ENCODE measurements at regions not wholly inside any gene's neighbourhood (a gene's known extent, or its start where the extent isn't known, plus 50 kb on each side); places are given as distances from the start of the nearest gene placed in this dataset.

- H3F3A ChIP-seq (ENCODE audit: insufficient read depth, low read length, poor library complexity, severe bottlenecking), result no peaks in the 10 kb centered on the region
- no peaks in the 10 kb centered on the region for H3K9me2 ChIP-seq (ENCODE audit: insufficient read depth, low read length)
- no peak overlapping the region for H3K9ac ChIP-seq (ENCODE audit: low read length)
- H3K4me3 ChIP-seq (ENCODE audit: low read length), result no peak overlapping the region
- TF ChIP-seq POLR2AphosphoS5 (IDR thresholded peaks at IDR 0.05) (no peak), TAF1 (IDR thresholded peaks at IDR 0.05; ENCODE audit: low read depth) (no peak), REST (IDR thresholded peaks at IDR 0.05; ENCODE audit: borderline replicate concordance) (no peak), MXI1 (conservative IDR thresholded peaks at IDR 0.05; ENCODE audit: poor library complexity, severe bottlenecking) (no peak), EZH2 (IDR thresholded peaks at IDR 0.05; ENCODE audit: borderline replicate concordance, insufficient read depth, low read length, poor library complexity, severe bottlenecking) (no peak), RAD21 (conservative IDR thresholded peaks at IDR 0.05) (no peak), EP300 (conservative IDR thresholded peaks at IDR 0.05; ENCODE audit: poor library complexity, severe bottlenecking) (no peak), CTCF (IDR thresholded peaks at IDR 0.05; ENCODE audit: poor library complexity, severe bottlenecking) (no peak), SMC3 (conservative IDR thresholded peaks at IDR 0.05; ENCODE audit: poor library complexity) (no peak)
- no peak overlapping the region for H2AFZ ChIP-seq (ENCODE audit: low read depth, low read length)
- H3K9me3 ChIP-seq (ENCODE audit: low read length), result no peaks in the 10 kb centered on the region
- H3K4me2 ChIP-seq (ENCODE audit: low read length), result no peak overlapping the region
- no peaks in the 10 kb centered on the region for H3K36me3 ChIP-seq (ENCODE audit: insufficient read depth, low read length)
- H4K20me1 ChIP-seq (ENCODE audit: insufficient read depth), result no peaks in the 10 kb centered on the region
- H3K27me3 ChIP-seq (ENCODE audit: insufficient read depth, low read depth, low read length), result no peaks in the 10 kb centered on the region
- H3K27ac ChIP-seq (ENCODE audit: low read length), result no peak overlapping the region
- no peaks in the 10 kb centered on the region for H3K79me2 ChIP-seq (replicated peaks; ENCODE audit: insufficient read depth, low read length)
Measured at GRCh38 chr1:188429386-188429785, 1600.6 kb downstream of the PLA2G4A start.

- Histone ChIP-seq H3K27me3 (ENCODE audit: insufficient read depth, low read depth, low read length) (no peaks in the 10 kb centered on the region), H3K4me3 (ENCODE audit: low read length) (no peak overlapping the region), H3K9ac (ENCODE audit: low read length) (no peak overlapping the region), H4K20me1 (ENCODE audit: insufficient read depth) (no peaks in the 10 kb centered on the region), H3K9me2 (ENCODE audit: insufficient read depth, low read length) (no peaks in the 10 kb centered on the region), H3K9me3 (ENCODE audit: low read length) (no peaks in the 10 kb centered on the region), H2AFZ (ENCODE audit: low read depth, low read length) (no peak overlapping the region), H3F3A (ENCODE audit: insufficient read depth, low read length, poor library complexity, severe bottlenecking) (no peaks in the 10 kb centered on the region), H3K36me3 (ENCODE audit: insufficient read depth, low read length) (no peaks in the 10 kb centered on the region), H3K4me2 (ENCODE audit: low read length) (no peak overlapping the region), H3K27ac (ENCODE audit: low read length) (no peak overlapping the region), H3K79me2 (replicated peaks; ENCODE audit: insufficient read depth, low read length) (no peaks in the 10 kb centered on the region)
- TF ChIP-seq EZH2 (IDR thresholded peaks at IDR 0.05; ENCODE audit: borderline replicate concordance, insufficient read depth, low read length, poor library complexity, severe bottlenecking), result no peak
- TF ChIP-seq RAD21 (conservative IDR thresholded peaks at IDR 0.05), result no peak
- TF ChIP-seq TAF1 (IDR thresholded peaks at IDR 0.05; ENCODE audit: low read depth), result no peak
- no peak for TF ChIP-seq MXI1 (conservative IDR thresholded peaks at IDR 0.05; ENCODE audit: poor library complexity, severe bottlenecking)
- no peak for TF ChIP-seq EP300 (conservative IDR thresholded peaks at IDR 0.05; ENCODE audit: poor library complexity, severe bottlenecking)
- TF ChIP-seq POLR2AphosphoS5 (IDR thresholded peaks at IDR 0.05), result no peak
- TF ChIP-seq CTCF (IDR thresholded peaks at IDR 0.05; ENCODE audit: poor library complexity, severe bottlenecking), result no peak
- no peak for TF ChIP-seq SMC3 (conservative IDR thresholded peaks at IDR 0.05; ENCODE audit: poor library complexity)
- TF ChIP-seq REST (IDR thresholded peaks at IDR 0.05; ENCODE audit: borderline replicate concordance), result no peak
Measured at GRCh38 chr1:188432427-188432826, 1603.7 kb downstream of the PLA2G4A start.
